Right ventricle myocardium inferior (tissue), 1 donor: ENCODE measurements at regions not wholly inside any gene's neighbourhood (a gene's known extent, or its start where the extent isn't known, plus 50 kb on each side); places are given as distances from the start of the nearest gene placed in this dataset.
A peak's percentile ranks its signal among the peaks of the same experiment; 100 is the strongest.

Experiments used
- ATAC-seq: fragments of 200-7000 bp; cut with Tn5 transposase; one replicate; pipeline ENCODE4 v1.9.1; 2020; ENCODE audit warnings: mild to moderate bottlenecking, moderate library complexity
- DNase-seq: peaks from one replicate; pipeline ENCODE4 v3.0.0; 2021; ENCODE audit errors: missing footprints
- intact Hi-C: fragments of 100-400 bp; cut with DNase I; formaldehyde crosslinking; loops from one replicate; pipeline ENCODE4 v1.11.0; 2022
- donor health status: DM: no; HTN: yes; CAD: no; lungs with severe emphysema.

DNA sequence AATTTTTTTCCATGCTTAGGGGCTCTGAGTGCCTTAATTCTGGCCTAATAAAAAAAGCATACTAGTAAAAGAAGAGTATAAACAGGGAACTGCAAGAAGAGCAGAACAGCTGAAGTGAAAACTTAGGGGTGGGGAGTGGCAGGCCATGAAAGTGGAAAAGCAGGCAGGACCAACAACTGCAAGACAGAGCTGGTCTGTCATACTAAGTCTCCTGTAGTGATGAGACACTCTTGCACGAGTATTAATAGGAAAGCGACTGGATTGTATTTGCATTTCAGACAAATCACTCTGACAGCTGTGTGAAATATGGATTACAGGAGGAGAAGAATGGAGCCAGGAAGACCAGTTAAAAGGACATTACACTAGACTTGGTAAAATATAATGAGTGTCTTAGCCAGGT, 449.9 kb downstream of the NUF2 start:
- DNase-seq (no peak), ATAC-seq (no peak)
- intact Hi-C loops = no loop called here

DNA sequence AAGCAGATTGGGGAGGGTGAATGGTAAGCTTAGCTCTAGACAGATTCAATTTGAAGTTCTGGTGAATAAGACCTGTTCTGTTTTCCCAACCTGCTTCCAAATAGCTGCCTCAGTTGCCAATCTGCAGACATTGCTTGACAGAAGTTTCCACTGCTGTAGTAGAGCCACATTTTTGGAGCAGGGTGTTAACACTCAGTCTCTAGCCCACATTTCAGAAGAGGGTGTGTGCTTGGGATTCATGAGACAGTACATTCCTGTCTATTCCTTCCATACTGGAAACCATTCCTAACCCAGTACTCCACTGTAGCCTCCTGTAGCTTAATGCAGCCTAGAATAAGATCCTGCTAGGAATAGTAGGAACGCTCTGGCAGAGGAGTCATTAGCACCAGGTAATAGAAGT, 450.5 kb downstream of the NUF2 start:
- no peak for DNase-seq
- no peak for ATAC-seq
- intact Hi-C loops = no loop called here

DNA sequence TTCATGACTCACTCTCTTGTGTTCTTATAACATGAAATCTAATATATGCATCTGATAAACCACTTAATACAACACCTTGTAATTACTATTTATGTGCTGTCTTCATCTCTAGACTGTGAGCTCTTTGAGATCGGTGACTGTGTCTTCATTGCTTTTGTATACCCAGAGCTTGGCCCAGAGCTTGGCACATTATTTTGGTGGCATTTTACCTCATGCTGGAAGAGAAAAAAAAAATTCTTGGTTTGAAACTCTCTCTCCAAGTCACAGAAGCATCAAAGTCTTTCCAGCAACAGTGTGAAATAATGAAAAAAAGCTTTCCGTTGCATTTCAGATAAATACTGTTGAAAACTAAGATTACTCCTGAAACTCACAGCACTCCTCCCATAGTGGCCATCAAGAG, 451.6 kb downstream of the NUF2 start:
- intact Hi-C loops = no loop called here
- DNase-seq (no peak), ATAC-seq (no peak)

DNA sequence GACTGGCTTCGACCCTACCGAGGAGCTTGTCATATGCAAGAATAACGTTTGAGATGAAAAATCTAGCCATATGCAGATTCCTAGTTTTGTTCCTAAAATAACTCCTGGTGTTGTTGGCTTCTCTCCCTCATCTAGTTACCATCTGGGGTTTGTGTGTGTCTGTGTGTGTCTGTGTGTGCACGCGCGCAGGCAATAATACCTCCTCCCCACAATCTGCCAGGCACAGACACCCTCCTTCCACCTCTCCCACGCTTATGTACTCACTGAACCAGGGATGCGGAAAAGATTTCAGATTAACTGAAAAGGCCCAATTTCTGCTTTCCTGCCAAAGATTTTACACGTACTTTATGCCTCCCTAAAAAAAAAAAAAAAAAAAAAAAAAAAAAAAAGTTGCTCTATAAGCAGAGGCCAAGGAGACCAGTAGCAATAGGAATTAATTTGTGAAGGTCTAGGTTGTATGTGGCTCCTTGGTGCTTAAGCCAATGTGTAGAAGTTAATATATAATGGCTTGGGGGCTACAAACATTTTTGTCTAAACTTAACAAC, 452.7 kb downstream of the NUF2 start:
- DNase-seq = no peak
- ATAC-seq = no peak
- intact Hi-C loops = no loop called here

DNA sequence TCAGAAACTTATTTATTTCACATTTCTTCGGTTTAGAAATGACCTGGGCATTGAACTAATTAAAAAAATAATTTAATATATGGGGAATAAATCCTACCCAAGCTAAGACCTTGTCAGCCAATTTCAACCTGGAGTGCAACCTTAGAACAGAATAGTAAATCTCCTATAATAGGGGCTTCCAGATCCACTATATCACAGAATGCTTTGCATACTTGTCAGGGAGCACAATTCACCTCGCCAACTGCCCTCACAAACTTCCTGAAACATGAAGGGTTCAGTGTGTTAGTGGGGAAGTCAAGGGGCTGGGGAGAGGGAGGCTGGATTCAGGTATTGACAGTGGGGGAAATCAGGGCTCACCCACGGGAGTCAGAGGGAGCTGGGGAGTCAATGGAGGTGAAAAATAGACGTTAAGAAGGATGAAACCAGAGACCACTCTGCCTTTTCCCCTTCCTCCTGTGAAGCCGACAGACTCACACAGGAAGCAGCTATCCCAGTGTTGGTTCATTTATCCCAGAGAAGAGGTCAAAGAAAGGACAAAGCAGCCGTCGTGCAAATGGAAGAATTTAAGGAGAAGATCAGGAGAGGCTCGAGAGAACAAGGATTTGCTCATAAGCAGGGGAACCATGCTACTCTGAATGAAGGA, 453.3 kb downstream of the NUF2 start:
- intact Hi-C loops = no loop called here
- ATAC-seq = no peak
- no peak for DNase-seq

DNA sequence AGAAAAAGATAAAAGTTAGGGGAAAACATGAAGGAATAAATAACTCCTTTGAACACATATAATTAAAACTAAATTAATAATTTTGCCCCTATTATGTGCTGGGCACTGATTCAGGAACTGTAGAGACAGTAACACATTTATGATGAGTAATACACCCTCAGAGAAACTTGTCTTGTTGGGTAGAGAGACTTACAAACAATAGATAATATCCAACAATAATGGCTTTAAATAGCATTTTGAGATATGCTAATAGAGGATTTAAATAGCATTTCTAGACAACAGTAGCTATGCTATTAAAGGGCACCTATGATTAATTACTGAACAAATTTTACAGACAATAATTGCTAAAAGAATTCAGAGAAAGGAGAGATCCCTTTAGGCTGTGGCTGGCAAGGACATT, 455.5 kb downstream of the NUF2 start:
- intact Hi-C loops = no loop called here
- no peak for DNase-seq
- ATAC-seq = no peak

DNA sequence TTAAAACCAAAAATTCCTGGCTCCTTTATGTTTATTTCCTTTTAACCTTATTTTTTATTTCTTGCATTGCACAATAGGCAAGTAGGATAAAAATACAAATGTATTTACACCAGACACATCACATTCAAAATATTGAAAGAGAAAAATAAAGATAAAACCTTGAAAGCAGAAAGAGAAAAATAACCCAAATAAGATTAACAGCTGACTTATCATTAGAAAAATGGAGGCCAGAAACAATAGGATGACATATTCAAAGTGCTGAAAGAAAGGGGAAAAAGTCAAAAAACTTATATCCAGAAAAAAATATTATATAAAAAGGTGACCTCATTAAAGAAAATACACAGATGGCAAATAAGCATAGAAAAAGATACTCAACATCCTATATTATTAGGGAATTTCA, 459.4 kb downstream of the NUF2 start:
- intact Hi-C loops = no loop called here
- DNase-seq (no peak), ATAC-seq (no peak)

DNA sequence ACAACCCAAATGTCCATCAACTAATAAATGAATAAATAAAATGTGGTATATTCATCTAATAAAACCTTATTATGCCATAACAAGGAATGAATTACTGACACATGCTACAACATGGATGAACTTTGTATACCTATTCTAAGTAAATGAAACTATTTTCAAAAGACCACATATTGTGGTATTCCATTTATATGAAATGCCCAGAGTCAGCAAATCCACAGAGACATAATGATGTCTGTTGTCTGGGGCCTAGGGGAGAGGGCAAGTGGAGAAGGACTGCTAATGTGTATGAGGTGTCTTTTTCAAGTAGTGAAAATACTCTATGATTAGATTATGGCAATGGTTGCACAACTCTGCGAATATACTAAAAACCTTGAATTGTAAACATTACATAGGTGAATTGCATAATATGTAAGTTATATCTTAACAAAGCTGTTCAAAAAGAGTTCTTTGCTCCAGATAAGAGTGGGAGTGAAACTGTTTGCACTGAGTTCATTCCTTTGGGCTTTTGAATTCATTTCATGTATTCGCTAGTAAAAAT, 464.2 kb downstream of the NUF2 start:
- intact Hi-C loops = no loop called here
- ATAC-seq (no peak), DNase-seq (no peak)

DNA sequence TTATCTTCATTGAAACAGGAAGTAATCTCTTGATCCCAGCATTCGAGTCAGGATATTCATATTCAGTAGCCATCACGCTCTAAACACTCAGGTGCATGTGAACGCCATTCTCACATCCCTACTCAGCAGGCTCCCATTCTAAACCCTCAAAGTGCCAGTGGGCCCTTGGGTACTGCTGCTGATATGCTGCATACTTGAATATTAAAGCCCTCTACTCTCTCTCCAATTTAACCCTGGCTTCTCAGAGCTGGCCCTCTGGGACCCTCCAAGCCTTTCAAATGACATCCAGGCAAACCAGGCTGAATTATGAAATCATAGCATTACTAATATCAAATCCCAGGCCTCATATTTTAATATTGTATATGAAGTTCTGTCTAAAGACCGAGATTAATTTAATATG, 468.2 kb downstream of the NUF2 start:
- ATAC-seq = no peak
- DNase-seq = no peak
- intact Hi-C loops = no loop called here

DNA sequence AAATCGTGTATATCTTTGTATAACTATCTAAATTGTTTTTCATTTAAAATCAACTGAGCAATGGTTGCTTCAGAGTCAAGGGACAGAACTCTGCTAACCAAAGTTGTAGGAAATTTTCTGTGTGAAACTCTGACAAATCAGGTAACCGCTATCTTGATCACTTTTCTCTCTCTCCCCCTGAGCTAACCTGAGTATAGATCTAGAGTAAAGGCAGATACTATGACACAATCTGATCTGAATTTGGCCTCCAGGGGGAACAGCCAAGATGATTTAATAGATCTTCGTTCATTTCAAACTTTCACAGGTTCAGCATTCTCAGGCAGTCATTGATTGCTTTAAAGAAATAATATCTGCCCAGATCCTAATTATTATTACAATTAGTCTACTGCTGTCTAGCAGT, 472.8 kb downstream of the NUF2 start:
- no peak for ATAC-seq

DNA sequence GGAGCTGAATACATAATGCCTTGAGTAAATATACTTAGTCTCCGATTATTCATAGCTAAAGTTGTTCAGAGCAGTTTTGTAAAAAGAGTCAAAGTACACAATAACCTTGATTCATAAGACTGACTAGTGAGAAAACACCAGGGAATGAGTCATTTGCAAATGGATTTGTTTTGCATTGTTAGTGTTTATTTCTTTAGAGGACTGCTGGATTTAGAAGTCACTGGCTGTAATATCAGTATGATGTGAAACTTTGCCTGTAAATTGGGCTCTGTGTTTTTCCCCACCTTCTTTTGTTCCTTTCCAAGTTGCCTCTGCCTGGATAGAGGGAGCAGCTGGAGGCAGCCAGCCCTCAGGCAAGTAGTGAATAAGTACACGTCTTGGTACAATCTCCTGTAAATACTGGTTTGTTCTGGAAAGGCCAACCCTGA, 474.7 kb downstream of the NUF2 start:
- DNase-seq (no peak), ATAC-seq (no peak)
- intact Hi-C loops = no loop called here

More for the DNA sequence above, 472.8 kb downstream of the NUF2 start:
- DNase-seq = no peak
- intact Hi-C loops = no loop called here

DNA sequence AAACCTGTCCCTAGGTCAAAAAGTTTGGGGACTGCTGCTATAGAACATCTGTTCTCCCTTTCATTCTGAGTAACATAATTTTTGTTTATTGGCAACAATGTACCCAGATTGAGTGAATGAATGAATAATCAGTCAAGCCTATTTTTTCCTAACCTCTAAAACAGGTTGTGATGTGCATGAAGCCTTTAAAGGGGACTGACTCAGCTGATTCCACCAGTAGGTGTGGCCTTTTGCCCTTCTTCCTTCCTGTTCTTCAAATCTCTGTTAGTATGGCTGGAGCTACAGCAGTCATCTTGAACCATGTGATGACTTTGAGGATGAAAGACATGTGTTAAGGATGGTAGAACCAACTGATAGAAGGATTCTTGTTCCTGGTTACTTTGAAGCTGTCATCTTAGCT, 476.1 kb downstream of the NUF2 start:
- no peak for ATAC-seq
- intact Hi-C loops = no loop called here
- DNase-seq = no peak

DNA sequence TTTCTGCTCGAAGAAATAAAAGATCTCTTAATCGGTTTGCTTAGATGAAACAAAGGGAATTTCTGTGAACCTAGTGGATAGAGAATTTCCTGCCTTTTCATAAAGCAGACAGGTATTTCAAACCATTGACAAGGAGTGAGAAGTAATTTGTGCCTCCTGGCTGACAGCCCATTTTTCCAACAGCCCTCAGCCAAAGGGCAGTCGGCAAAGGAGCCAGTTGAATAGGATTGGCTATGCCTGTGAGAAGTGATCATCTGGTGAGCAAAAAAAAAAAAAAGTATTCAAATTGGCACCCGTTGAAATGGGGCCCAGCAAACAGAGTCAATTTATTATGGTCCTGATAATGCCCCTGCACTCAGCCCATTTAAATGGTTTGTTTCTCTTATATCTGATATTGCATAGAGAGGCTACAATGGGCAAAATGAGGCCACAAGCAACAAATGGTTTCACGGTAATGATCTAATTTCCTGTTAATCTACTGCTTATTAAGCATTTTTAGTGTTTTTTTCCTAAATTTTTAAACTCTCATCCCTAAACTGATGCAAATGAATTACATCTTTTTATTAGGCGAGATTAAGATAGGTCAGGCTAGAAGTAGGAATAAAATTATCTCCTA, 477.5 kb downstream of the NUF2 start:
- no peak for ATAC-seq
- intact Hi-C loops = no loop called here
- no peak for DNase-seq

DNA sequence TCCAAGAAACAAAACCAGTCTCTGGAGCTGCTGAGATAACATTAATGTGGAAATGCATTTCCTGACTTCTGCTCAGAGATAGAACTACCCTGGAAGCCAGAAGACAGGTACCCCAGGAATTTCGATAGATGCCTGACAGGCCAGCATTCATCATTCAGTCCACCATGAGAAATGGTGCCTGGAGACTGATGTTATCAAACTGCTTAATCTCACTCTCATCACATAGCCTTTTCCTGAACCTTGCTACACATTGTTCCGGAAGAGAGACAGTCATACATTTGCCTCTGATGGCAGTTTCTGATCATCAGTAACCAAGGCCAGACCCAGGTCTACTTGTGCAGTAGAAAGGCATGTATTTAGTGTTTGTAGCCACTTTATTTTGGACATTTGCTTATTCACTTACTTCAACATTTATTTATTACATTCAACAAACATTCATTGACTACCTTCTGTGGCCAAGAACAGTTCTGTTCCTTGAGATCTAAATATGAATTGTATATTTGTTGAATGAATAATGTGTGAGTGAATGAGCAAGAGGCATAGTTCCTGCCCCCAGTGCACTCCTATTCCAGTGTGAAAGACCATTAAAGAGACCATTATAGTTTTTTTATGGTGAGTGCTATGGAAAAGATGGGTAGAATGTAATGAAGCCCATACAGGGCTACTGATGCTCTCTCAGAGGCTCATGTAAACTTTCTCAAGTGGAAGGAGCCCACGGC, 485.7 kb downstream of the NUF2 start:
- no peak for ATAC-seq
- intact Hi-C loops = no loop called here
- DNase-seq = no peak

DNA sequence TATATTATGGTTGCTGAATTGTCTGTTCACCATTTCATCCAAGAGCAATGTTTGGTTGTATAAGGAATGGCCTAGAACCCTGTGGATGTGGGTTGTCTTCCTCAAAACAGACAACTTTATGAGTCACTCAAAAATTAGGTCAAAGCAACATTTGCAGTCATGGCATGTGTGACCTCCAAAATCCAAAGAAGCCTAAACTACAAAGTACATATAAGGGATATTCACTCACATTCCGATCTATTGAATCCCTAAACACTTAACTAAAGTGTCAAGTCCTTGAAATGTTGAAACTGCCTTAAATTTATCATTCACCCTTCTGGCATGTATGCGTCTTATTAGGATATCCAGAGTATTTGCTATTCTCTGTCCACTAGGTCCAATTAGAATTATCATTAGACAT, 491.5 kb downstream of the NUF2 start:
- intact Hi-C loops = no loop called here
- DNase-seq = no peak
- ATAC-seq = no peak

DNA sequence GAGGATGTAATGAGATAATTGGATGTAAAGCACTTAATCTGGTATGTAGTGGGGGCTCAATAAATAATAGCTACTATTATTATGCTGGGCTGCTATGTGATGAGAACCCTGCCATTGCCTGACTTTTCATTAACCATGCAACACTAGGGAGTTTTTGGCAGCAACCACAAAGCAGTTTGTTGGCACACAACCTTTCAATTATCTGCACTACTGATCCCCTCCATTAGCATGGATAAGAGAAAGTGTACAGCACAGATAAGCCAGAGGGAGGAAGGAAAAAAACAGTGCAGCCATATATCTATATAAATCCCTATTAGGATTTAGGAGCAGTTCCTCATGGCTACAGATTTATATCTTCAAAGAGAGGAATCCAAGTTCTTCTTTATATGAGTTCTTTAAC, 498.5 kb downstream of the NUF2 start:
- ATAC-seq = no peak
- intact Hi-C loops = no loop called here
- no peak for DNase-seq

DNA sequence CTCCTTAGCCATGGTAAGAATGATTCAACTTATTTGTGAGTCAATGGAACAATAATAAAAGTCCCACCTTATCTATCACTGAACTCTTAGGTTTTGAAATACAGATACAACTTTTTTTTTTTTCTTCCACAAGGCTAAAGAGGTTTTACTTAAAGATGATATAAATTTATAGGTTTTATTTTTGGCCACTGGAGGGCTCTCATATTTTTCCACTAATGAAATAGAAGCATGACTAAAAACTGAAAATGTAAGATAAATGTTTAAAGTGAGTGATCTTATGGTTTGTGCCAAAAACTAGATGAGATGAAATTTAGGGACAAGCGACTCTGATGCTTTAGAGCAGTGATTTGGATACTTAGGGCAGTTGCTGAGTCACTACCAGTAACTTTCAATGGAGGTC, 499.0 kb downstream of the NUF2 start:
- DNase-seq (no peak), ATAC-seq (no peak)
- intact Hi-C loops = no loop called here

DNA sequence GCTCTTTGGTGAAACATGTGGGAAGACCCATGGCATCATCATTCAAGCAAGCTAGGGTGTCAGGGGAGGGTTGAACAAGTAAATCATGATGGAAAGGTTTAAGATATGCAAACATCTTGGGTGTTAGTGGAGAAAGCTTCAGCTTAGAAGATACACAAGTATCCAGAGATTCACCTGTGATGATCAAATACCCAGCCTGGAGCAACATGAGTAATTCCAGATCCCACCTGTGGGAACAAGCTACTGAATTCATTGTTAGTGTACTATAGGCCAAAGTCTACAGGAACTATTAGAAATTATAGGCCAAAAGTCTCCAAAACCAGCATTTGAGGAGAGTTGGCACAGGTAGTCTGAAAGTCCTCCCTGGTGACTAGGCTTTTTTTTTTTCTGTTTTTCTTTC, 499.9 kb downstream of the NUF2 start:
- ATAC-seq (no peak), DNase-seq (no peak)
- intact Hi-C loops = no loop called here

DNA sequence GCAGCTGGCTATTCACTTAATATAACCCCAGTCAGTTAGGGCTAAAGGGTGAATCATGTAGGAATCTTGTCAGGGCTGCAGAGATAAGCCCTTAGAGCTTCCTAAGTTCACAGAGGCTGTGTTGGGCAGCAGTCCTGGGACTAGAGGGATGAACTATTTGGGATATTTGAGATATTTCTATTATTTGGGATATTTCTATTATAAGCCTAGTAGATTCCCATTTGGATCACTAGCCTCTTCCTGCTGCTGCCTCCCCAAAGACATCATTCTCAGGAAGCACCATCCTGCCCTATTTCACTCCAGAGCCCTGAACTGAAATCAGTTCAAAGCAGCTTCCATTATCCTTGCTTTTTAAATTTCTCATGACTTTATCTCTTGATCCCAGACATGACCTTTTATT, 501.3 kb downstream of the NUF2 start:
- no peak for DNase-seq
- intact Hi-C loops = no loop called here
- ATAC-seq = no peak

DNA sequence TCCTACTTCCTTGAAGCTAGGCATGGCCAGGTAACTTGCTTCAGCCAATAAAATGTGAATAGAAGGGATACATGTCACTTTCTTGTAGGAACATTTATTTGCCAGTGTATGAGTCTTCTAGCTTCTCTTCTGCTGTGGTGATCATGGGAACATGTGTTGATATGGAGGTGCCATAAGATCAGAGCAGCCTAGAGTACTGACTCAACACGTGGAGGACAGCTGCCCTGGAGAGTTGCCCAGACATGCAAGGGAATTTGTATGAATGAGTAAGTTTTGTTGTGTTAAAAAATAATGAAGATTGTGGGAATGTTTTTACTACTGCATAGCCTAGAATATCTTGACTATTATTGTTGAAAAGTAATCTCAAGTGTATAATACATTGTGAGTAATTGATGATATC, 502.3 kb downstream of the NUF2 start:
- intact Hi-C loops = no loop called here
- DNase-seq = peak; percentile 71
- ATAC-seq = peak; percentile 65
